Spinal cord (tissue), 9 donors: ENCODE measurements at regions not wholly inside any gene's neighbourhood (a gene's known extent, or its start where the extent isn't known, plus 50 kb on each side); places are given as distances from the start of the nearest gene placed in this dataset.
A peak's percentile ranks its signal among the peaks of the same experiment; 100 is the strongest.
"Not testable (repeated sequence)": the region's sequence is repeated elsewhere in the genome, so short reads cannot be mapped to it uniquely, and the experiment has no call there.

Experiments
- DNase-seq, 6 donors: peaks; one replicate each; pipeline versions ENCODE4 v3.0.0 to v3.0.0-alpha.2; 2013 to 2015; ENCODE audit warnings: low spot score in 6 of 6, low read depth in 4 of 6
- H3K27ac ChIP-seq: one replicate; pipeline ENCODE4 v1.5.1; 2013; ENCODE audit warnings: low read depth, low read length, control low read depth
- H3K27me3 ChIP-seq: one replicate; pipeline ENCODE4 v1.6.1; 2013; ENCODE audit warnings: low read length; ENCODE audit not compliant: control insufficient read depth, insufficient read depth
- H3K36me3 ChIP-seq: one replicate; pipeline ENCODE4 v1.6.1; 2013; ENCODE audit warnings: low read length; ENCODE audit not compliant: control insufficient read depth, insufficient read depth
- H3K4me1 ChIP-seq: one replicate; pipeline ENCODE4 v1.6.1; 2013; ENCODE audit warnings: low read length; ENCODE audit not compliant: control insufficient read depth, insufficient read depth
- H3K4me3 ChIP-seq: one replicate; pipeline ENCODE4 v1.5.1; 2013; ENCODE audit warnings: low read depth, low read length, control low read depth
- H3K9me3 ChIP-seq: one replicate; pipeline ENCODE4 v1.6.1; 2013; ENCODE audit warnings: low read length; ENCODE audit not compliant: control insufficient read depth, insufficient read depth
- WGBS: methylation state at CpG from one replicate; pipeline ENCODE4 v1.1.5; 2013; ENCODE audit warnings: missing lambda C conversion rate; ENCODE audit not compliant: insufficient coverage; 5-methylcytosine and 5-hydroxymethylcytosine counted together
- donor health status: healthy.

- 25% methylated on average over 3 of the region's 8 CpGs for WGBS
- Histone ChIP-seq H3K4me1 (no peaks in the 10 kb centered on the region), H3K4me3 (no peak overlapping the region), H3K36me3 (no peaks in the 10 kb centered on the region), H3K27ac (no peak overlapping the region), H3K9me3 (no peaks in the 10 kb centered on the region), H3K27me3 (no peaks in the 10 kb centered on the region)
- DNase-seq: peak in 2 of 6 donors; percentile 65 to 81
Observed at GRCh38 chr12:73947326-73948026, 590.2 kb upstream of the ATXN7L3B start.

- 38% methylated on average over 1 of the region's 1 CpG for WGBS
- DNase-seq: peak in 2 of 6 donors; percentile 35 to 42
- H3K36me3 ChIP-seq: no peaks in the 10 kb centered on the region
- H3K27me3 ChIP-seq: no peaks in the 10 kb centered on the region
- no peaks in the 10 kb centered on the region for H3K4me1 ChIP-seq
- H3K27ac ChIP-seq: no peak overlapping the region
- H3K4me3 ChIP-seq: no peak overlapping the region
- H3K9me3 ChIP-seq: no peaks in the 10 kb centered on the region
Observed at GRCh38 chr12:73950507-73950906, 587.1 kb upstream of the ATXN7L3B start.

- H3K36me3 ChIP-seq: no peaks in the 10 kb centered on the region
Observed at GRCh38 chr12:73951956-73952703, 585.5 kb upstream of the ATXN7L3B start.

GRCh38 chr12:73964641-73965040, 573.0 kb upstream of the ATXN7L3B start:
- DNase-seq: no peak
- WGBS: no CpG with 5 or more reads among the region's 3 CpGs
- H3K4me1 ChIP-seq: no peaks in the 10 kb centered on the region
- H3K4me3 ChIP-seq: no peak overlapping the region
- H3K27me3 ChIP-seq: no peaks in the 10 kb centered on the region
- no peaks in the 10 kb centered on the region for H3K9me3 ChIP-seq
- H3K27ac ChIP-seq: no peak overlapping the region
- no peaks in the 10 kb centered on the region for H3K36me3 ChIP-seq

More at GRCh38 chr12:73951956-73952703, 585.5 kb upstream of the ATXN7L3B start:
- 97% methylated on average over 2 of the region's 3 CpGs for WGBS
- H3K9me3 ChIP-seq: no peaks in the 10 kb centered on the region
- no peaks in the 10 kb centered on the region for H3K27me3 ChIP-seq
- peak in 1 of 6 donors; percentile 72 for DNase-seq
- no peaks in the 10 kb centered on the region for H3K4me1 ChIP-seq
- H3K4me3 ChIP-seq: no peak overlapping the region
- no peak overlapping the region for H3K27ac ChIP-seq

GRCh38 chr12:73973486-73973885, 564.1 kb upstream of the ATXN7L3B start:
- DNase-seq: peak in 2 of 6 donors; percentile 6 to 21
- 63% methylated on average over 1 of the region's 1 CpG for WGBS
- H3K36me3 ChIP-seq: no peaks in the 10 kb centered on the region
- peaks cover 1% of the 10 kb centered on the region for H3K9me3 ChIP-seq
- H3K4me1 ChIP-seq: no peaks in the 10 kb centered on the region
- no peak overlapping the region for H3K4me3 ChIP-seq
- no peak overlapping the region for H3K27ac ChIP-seq
- no peaks in the 10 kb centered on the region for H3K27me3 ChIP-seq

GRCh38 chr12:73984552-73984951, 553.1 kb upstream of the ATXN7L3B start:
- H3K36me3 ChIP-seq: no peaks in the 10 kb centered on the region
- no peak overlapping the region for H3K4me3 ChIP-seq
- no peak for DNase-seq
- no peaks in the 10 kb centered on the region for H3K9me3 ChIP-seq
- H3K4me1 ChIP-seq: no peaks in the 10 kb centered on the region
- H3K27me3 ChIP-seq: no peaks in the 10 kb centered on the region
- WGBS: no CpG with 5 or more reads among the region's 1 CpG
- H3K27ac ChIP-seq: no peak overlapping the region

- H3K36me3 ChIP-seq: no peaks in the 10 kb centered on the region
- no CpG with 5 or more reads among the region's 3 CpGs for WGBS
- no peak for DNase-seq
- no peaks in the 10 kb centered on the region for H3K4me1 ChIP-seq
- H3K4me3 ChIP-seq: no peak overlapping the region
- H3K27me3 ChIP-seq: no peaks in the 10 kb centered on the region
- no peaks in the 10 kb centered on the region for H3K9me3 ChIP-seq
- H3K27ac ChIP-seq: no peak overlapping the region
Observed at GRCh38 chr12:73991138-73991537, 546.5 kb upstream of the ATXN7L3B start.

- DNase-seq: no peak
- Histone ChIP-seq H3K9me3 (no peaks in the 10 kb centered on the region), H3K36me3 (no peaks in the 10 kb centered on the region), H3K4me3 (no peak overlapping the region), H3K27ac (no peak overlapping the region), H3K4me1 (no peaks in the 10 kb centered on the region), H3K27me3 (no peaks in the 10 kb centered on the region)
- no CpG with 5 or more reads among the region's 1 CpG for WGBS
Observed at GRCh38 chr12:73998894-73999293, 538.7 kb upstream of the ATXN7L3B start.

GRCh38 chr12:74015118-74015517, 522.5 kb upstream of the ATXN7L3B start:
- Histone ChIP-seq H3K27ac (no peak overlapping the region), H3K9me3 (no peaks in the 10 kb centered on the region), H3K4me3 (no peak overlapping the region), H3K36me3 (no peaks in the 10 kb centered on the region), H3K27me3 (no peaks in the 10 kb centered on the region), H3K4me1 (no peaks in the 10 kb centered on the region)
- no peak for DNase-seq
- WGBS: 100% methylated on average over 2 of the region's 5 CpGs

GRCh38 chr12:74016324-74016723, 521.3 kb upstream of the ATXN7L3B start:
- H3K4me3 ChIP-seq, DNase-seq, H3K36me3 ChIP-seq, H3K27ac ChIP-seq, H3K4me1 ChIP-seq, H3K27me3 ChIP-seq, H3K9me3 ChIP-seq: not testable (repeated sequence)
- WGBS: 100% methylated on average over 1 of the region's 5 CpGs
